ENCODE measurements at regions not wholly inside any gene's neighbourhood (a gene's known extent, or its start where the extent isn't known, plus 50 kb on each side); places are given as distances from the start of the nearest gene placed in this dataset.
"Not testable (repeated sequence)": the region's sequence is repeated elsewhere in the genome, so short reads cannot be mapped to it uniquely, and the experiment has no call there.

DNA sequence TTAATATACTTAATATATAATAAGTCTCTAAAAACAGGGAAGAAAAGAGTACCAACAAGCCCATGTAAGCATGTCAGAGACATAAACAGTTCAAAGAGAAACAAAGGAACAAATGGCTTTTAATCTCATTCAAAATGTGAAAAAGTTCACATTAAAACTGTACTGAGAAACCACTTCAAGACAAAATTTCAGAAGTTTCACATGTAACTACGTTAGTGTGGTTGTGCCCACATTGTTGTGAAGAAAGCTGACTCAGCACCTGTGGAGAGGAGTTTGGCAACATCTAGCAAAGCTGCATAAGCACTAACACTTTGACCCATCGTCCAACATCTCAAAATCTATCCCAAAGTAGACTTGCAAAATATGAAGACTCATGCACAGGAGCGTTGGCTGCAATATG lies 82.6 kb downstream of the NAPG start:
- not testable (repeated sequence) for TF ChIP-seq SIN3A (IDR thresholded peaks at IDR 0.05; ENCODE audit: borderline replicate concordance, insufficient read depth, low read depth, low read length); POLR2AphosphoS5 (IDR thresholded peaks at IDR 0.05; ENCODE audit: low read depth, low read length); TCF7L2 (IDR thresholded peaks at IDR 0.05; ENCODE audit: low read depth, low read length)
- TF ChIP-seq, protein P1, sequence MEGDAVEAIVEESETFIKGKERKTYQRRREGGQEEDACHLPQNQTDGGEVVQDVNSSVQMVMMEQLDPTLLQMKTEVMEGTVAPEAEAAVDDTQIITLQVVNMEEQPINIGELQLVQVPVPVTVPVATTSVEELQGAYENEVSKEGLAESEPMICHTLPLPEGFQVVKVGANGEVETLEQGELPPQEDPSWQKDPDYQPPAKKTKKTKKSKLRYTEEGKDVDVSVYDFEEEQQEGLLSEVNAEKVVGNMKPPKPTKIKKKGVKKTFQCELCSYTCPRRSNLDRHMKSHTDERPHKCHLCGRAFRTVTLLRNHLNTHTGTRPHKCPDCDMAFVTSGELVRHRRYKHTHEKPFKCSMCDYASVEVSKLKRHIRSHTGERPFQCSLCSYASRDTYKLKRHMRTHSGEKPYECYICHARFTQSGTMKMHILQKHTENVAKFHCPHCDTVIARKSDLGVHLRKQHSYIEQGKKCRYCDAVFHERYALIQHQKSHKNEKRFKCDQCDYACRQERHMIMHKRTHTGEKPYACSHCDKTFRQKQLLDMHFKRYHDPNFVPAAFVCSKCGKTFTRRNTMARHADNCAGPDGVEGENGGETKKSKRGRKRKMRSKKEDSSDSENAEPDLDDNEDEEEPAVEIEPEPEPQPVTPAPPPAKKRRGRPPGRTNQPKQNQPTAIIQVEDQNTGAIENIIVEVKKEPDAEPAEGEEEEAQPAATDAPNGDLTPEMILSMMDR (IDR thresholded peaks at IDR 0.05): not testable (repeated sequence)
- TF ChIP-seq, protein P2, sequence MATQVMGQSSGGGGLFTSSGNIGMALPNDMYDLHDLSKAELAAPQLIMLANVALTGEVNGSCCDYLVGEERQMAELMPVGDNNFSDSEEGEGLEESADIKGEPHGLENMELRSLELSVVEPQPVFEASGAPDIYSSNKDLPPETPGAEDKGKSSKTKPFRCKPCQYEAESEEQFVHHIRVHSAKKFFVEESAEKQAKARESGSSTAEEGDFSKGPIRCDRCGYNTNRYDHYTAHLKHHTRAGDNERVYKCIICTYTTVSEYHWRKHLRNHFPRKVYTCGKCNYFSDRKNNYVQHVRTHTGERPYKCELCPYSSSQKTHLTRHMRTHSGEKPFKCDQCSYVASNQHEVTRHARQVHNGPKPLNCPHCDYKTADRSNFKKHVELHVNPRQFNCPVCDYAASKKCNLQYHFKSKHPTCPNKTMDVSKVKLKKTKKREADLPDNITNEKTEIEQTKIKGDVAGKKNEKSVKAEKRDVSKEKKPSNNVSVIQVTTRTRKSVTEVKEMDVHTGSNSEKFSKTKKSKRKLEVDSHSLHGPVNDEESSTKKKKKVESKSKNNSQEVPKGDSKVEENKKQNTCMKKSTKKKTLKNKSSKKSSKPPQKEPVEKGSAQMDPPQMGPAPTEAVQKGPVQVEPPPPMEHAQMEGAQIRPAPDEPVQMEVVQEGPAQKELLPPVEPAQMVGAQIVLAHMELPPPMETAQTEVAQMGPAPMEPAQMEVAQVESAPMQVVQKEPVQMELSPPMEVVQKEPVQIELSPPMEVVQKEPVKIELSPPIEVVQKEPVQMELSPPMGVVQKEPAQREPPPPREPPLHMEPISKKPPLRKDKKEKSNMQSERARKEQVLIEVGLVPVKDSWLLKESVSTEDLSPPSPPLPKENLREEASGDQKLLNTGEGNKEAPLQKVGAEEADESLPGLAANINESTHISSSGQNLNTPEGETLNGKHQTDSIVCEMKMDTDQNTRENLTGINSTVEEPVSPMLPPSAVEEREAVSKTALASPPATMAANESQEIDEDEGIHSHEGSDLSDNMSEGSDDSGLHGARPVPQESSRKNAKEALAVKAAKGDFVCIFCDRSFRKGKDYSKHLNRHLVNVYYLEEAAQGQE (IDR thresholded peaks at IDR 0.05; ENCODE audit: insufficient read depth in 1 of 2, low read depth in 2 of 2, low read length in 1 of 2): not testable (repeated sequence)
